GM23338 (cell line): ENCODE measurements at regions not wholly inside any gene's neighbourhood (a gene's known extent, or its start where the extent isn't known, plus 50 kb on each side); places are given as distances from the start of the nearest gene placed in this dataset.

Experiments used
- ATAC-seq: fragments of 200-7000 bp; cut with Tn5 transposase; 3 replicates; pipeline ENCODE4 v1.9.1; 2020
- DNase-seq: peaks from one replicate; pipeline ENCODE4 v3.0.0-alpha.2; 2015; ENCODE audit warnings: low spot score
- H2AFZ ChIP-seq: fragments of 200-600 bp; sonication (generic); 2 replicates; pipeline ENCODE4 v1.8.0; 2016; ENCODE audit warnings: antibody characterized with exemption, mild to moderate bottlenecking, moderate library complexity
- H3F3A ChIP-seq: fragments of 200-600 bp; sonication (generic); replicated peaks from 2 replicates; pipeline ENCODE4 v1.8.0; 2017; ENCODE audit warnings: antibody characterized with exemption, mixed run types, low read depth
- H3K27ac ChIP-seq: fragments of 200-600 bp; sonication (generic); 2 replicates; pipeline ENCODE4 v1.6.1; 2016; ENCODE audit warnings: low read depth
- H3K27me3 ChIP-seq: fragments of 200-600 bp; sonication (generic); 2 replicates; pipeline ENCODE4 v1.8.0; 2016; ENCODE audit warnings: mild to moderate bottlenecking, mixed run types, moderate library complexity; ENCODE audit not compliant: insufficient read depth
- H3K36me3 ChIP-seq: fragments of 200-600 bp; sonication (generic); 2 replicates; pipeline ENCODE4 v1.8.0; 2016; ENCODE audit warnings: mild to moderate bottlenecking; ENCODE audit not compliant: insufficient read depth
- H3K4me1 ChIP-seq: fragments of 200-600 bp; sonication (generic); 2 replicates; pipeline ENCODE4 v1.8.0; 2016; ENCODE audit warnings: mild to moderate bottlenecking, moderate library complexity; ENCODE audit not compliant: insufficient read depth
- H3K4me2 ChIP-seq: fragments of 200-600 bp; sonication (generic); 2 replicates; pipeline ENCODE4 v1.7.1; 2017; ENCODE audit warnings: mixed run types
- H3K4me3 ChIP-seq: fragments of 200-600 bp; sonication (generic); 2 replicates; pipeline ENCODE4 v1.6.1; 2016; ENCODE audit warnings: mixed run types
- H3K79me2 ChIP-seq: fragments of 200-600 bp; sonication (generic); replicated peaks from 2 replicates; pipeline ENCODE4 v1.8.0; 2017; ENCODE audit warnings: mild to moderate bottlenecking; ENCODE audit not compliant: insufficient read depth
- H3K9me2 ChIP-seq: fragments of 200-600 bp; sonication (generic); 2 replicates; pipeline ENCODE4 v1.8.0; 2017; ENCODE audit not compliant: insufficient read depth
- H4K20me1 ChIP-seq: fragments of 200-600 bp; sonication (generic); replicated peaks from 2 replicates; pipeline ENCODE4 v1.8.0; 2017; ENCODE audit warnings: mild to moderate bottlenecking; ENCODE audit not compliant: insufficient read depth
- H3K27ac Mint-ChIP-seq: 2 replicates; pipeline ENCODE4 v1.8.0; 2020; ENCODE audit warnings: inconsistent platforms, mild to moderate bottlenecking, moderate library complexity, mixed read lengths
- H3K27me3 Mint-ChIP-seq: 3 replicates; pipeline ENCODE4 v1.8.0; 2022; ENCODE audit warnings: low read depth, mild to moderate bottlenecking, moderate library complexity, mixed read lengths, inconsistent platforms; ENCODE audit not compliant: insufficient read depth, poor library complexity
- H3K36me3 Mint-ChIP-seq: 3 replicates; pipeline ENCODE4 v1.8.0; 2021; ENCODE audit warnings: low read depth, mild to moderate bottlenecking, inconsistent platforms, moderate library complexity, mixed read lengths
- H3K4me1 Mint-ChIP-seq: 3 replicates; pipeline ENCODE4 v1.8.0; 2020; ENCODE audit warnings: mild to moderate bottlenecking, inconsistent platforms, mixed read lengths
- H3K4me3 Mint-ChIP-seq: 3 replicates; pipeline ENCODE4 v1.8.0; 2021; ENCODE audit warnings: moderate library complexity, mild to moderate bottlenecking, inconsistent platforms, mixed read lengths
- H3K9me3 Mint-ChIP-seq: 3 replicates; pipeline ENCODE4 v1.8.0; 2020; ENCODE audit warnings: moderate library complexity, mild to moderate bottlenecking, inconsistent platforms, mixed read lengths
- CREB1 ChIP-seq: fragments of 250-450 bp; sonication (Bioruptor Pico); IDR thresholded peaks from 2 replicates; pipeline ENCODE4 v1.5.0; 2020; ENCODE audit warnings: low read depth, mild to moderate bottlenecking, moderate library complexity
- CTCF ChIP-seq, 2 experiments: fragments of 200-600 bp in 1 of 2; sonication (generic) in 1 of 2; conservative IDR thresholded peaks; 2 replicates each; pipeline versions ENCODE4 v1.5.1 to v1.6.1; 2016 to 2017; ENCODE audit warnings: antibody characterized with exemption in 2 of 2, low read depth in 2 of 2, mild to moderate bottlenecking in 2 of 2, moderate library complexity in 1 of 2
- EZH2 ChIP-seq: fragments of 200-600 bp; sonication (generic); IDR thresholded peaks from one replicate; pipeline ENCODE4 v1.8.0; 2017; ENCODE audit warnings: antibody characterized with exemption, mild to moderate bottlenecking, low read depth; ENCODE audit not compliant: unreplicated experiment
- JUNB ChIP-seq: IDR thresholded peaks from one replicate; pipeline ENCODE4 v1.6.1; 2016; ENCODE audit warnings: antibody characterized with exemption; ENCODE audit not compliant: unreplicated experiment
- POLR2AphosphoS5 ChIP-seq: IDR thresholded peaks from 2 replicates; pipeline ENCODE4 v1.6.1; 2016; ENCODE audit warnings: antibody characterized with exemption, low read depth
- REST ChIP-seq: IDR thresholded peaks from one replicate; pipeline ENCODE4 v1.6.1; 2018; ENCODE audit warnings: antibody characterized with exemption; ENCODE audit not compliant: unreplicated experiment
- STAT1 ChIP-seq: IDR thresholded peaks from one replicate; pipeline ENCODE4 v1.6.1; 2016; ENCODE audit warnings: antibody characterized with exemption; ENCODE audit not compliant: unreplicated experiment
- ZNF331 ChIP-seq: fragments of 250-450 bp; sonication (Bioruptor Pico); IDR thresholded peaks from 2 replicates; pipeline ENCODE4 v1.5.0; 2020; ENCODE audit warnings: low read depth, mild to moderate bottlenecking, moderate library complexity
- ZNF462 ChIP-seq: fragments of 250-450 bp; sonication (Bioruptor Pico); IDR thresholded peaks from 2 replicates; pipeline ENCODE4 v1.5.0; 2020; ENCODE audit warnings: mild to moderate bottlenecking, moderate library complexity
- TF ChIP-seq, protein P1 (sequence below): IDR thresholded peaks from 2 replicates; pipeline ENCODE4 v1.6.1; 2016; ENCODE audit warnings: antibody characterized with exemption

DNA sequence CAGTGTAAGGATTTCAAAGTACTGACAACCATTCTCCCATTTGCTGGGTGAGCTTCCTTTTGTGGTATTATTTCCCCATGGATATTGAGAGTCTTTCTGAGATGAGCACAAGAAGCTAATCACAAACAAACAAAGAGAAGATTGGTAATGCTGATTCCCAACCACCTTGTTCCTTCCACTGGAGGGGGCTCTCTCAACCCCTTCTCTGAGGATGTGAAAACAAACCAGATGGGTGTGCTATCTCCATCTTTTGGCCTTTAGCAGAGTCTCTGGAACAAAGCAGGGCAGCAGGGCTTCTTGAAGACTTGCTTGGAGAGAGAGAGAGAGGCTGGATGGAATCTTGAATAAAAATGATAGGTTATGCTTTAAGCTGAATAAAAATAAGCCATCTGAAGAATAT, 576.7 kb upstream of the ZNF462 start:
- Mint-ChIP-seq H3K4me1 (peaks cover 23% of the 10 kb centered on the region), H3K4me3 (no peak overlapping the region), H3K27ac (no peak overlapping the region), H3K27me3 (no peaks in the 10 kb centered on the region), H3K9me3 (no peaks in the 10 kb centered on the region; the same call in 2 of the 3 replicates), H3K36me3 (no peaks in the 10 kb centered on the region)
- no peaks in the 10 kb centered on the region for H4K20me1 ChIP-seq
- H3K4me1 ChIP-seq, result no peaks in the 10 kb centered on the region
- ATAC-seq (peak; percentile 97), DNase-seq (peak; percentile 83)
- no peaks in the 10 kb centered on the region for H3K9me2 ChIP-seq
- H3K27ac ChIP-seq, result no peak overlapping the region
- TF ChIP-seq, protein P1, sequence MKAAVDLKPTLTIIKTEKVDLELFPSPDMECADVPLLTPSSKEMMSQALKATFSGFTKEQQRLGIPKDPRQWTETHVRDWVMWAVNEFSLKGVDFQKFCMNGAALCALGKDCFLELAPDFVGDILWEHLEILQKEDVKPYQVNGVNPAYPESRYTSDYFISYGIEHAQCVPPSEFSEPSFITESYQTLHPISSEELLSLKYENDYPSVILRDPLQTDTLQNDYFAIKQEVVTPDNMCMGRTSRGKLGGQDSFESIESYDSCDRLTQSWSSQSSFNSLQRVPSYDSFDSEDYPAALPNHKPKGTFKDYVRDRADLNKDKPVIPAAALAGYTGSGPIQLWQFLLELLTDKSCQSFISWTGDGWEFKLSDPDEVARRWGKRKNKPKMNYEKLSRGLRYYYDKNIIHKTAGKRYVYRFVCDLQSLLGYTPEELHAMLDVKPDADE, result no peak
- TF ChIP-seq ZNF462 (CRISPR knock-in tag), result 0 out of 2 replicates have a peak, but pooled peaks have one; percentile 64
- TF ChIP-seq JUNB, result no peak
- peak; percentile 71 to 92 for TF ChIP-seq CTCF (conservative IDR thresholded peaks at IDR 0.05; ENCODE audit: low read depth in 2 of 2)
- TF ChIP-seq ZNF331 (CRISPR knock-in tag), result no peak
- TF ChIP-seq CREB1 (CRISPR knock-in tag), result no peak
- TF ChIP-seq REST, result no peak
- no peak for TF ChIP-seq POLR2AphosphoS5
- no peak for TF ChIP-seq STAT1
- no peak for TF ChIP-seq EZH2
- H3K27me3 ChIP-seq, result no peaks in the 10 kb centered on the region
- H3K36me3 ChIP-seq, result no peaks in the 10 kb centered on the region
- H3K79me2 ChIP-seq, result no peaks in the 10 kb centered on the region
- no peak overlapping the region for H2AFZ ChIP-seq
- H3K4me3 ChIP-seq, result no peak overlapping the region
- no peak overlapping the region for H3K4me2 ChIP-seq
- H3F3A ChIP-seq, result no peaks in the 10 kb centered on the region
